Ovary (tissue), 7 donors: ENCODE measurements at regions not wholly inside any gene's neighbourhood (a gene's known extent, or its start where the extent isn't known, plus 50 kb on each side); places are given as distances from the start of the nearest gene placed in this dataset.

ENCODE experiments used
- DNase-seq, 5 donors: peaks; one replicate each; pipeline ENCODE4 v3.0.0-alpha.2; 2019 to 2020
- H3K27ac ChIP-seq, 2 donors: fragments of 200-600 bp; one replicate each; pipeline versions ENCODE4 v1.5.1 to v1.8.0; 2019 to 2022
- H3K27me3 ChIP-seq: fragments of 200-600 bp; one replicate; pipeline ENCODE4 v1.8.0; 2022
- H3K36me3 ChIP-seq: fragments of 200-600 bp; sonication (generic); one replicate; pipeline ENCODE4 v1.5.1; 2019
- H3K4me1 ChIP-seq: one replicate; pipeline ENCODE4 v1.8.1; 2013; ENCODE audit warnings: mild to moderate bottlenecking, moderate library complexity; ENCODE audit not compliant: insufficient read depth
- H3K4me3 ChIP-seq: fragments of 200-600 bp; sonication (generic); one replicate; pipeline ENCODE4 v1.5.1; 2017
- H3K9me3 ChIP-seq, 2 donors: fragments of 200-600 bp in 1 of 2; sonication (generic) in 1 of 2; one replicate each; pipeline versions ENCODE4 v1.5.1 to v1.8.1; 2013 to 2019; ENCODE audit warnings: mild to moderate bottlenecking in 1 of 2, moderate library complexity in 1 of 2
- CTCF ChIP-seq, 3 donors: fragments of 450-650 bp in 2 of 3; fragments of 200-600 bp in 1 of 3; IDR thresholded peaks; one replicate each; pipeline versions ENCODE4 v1.5.1 to v1.8.0; 2016 to 2022; ENCODE audit warnings: antibody characterized with exemption in 3 of 3, mild to moderate bottlenecking in 1 of 3
- EP300 ChIP-seq: sonication (generic); formaldehyde crosslinking; IDR thresholded peaks from one replicate; pipeline ENCODE4 v1.6.1; 2017; ENCODE audit warnings: antibody characterized with exemption
- POLR2A ChIP-seq: fragments of 450-650 bp; IDR thresholded peaks from one replicate; pipeline ENCODE4 v1.6.1; 2017; ENCODE audit warnings: antibody characterized with exemption, mild to moderate bottlenecking, moderate library complexity
- WGBS, 3 donors: extraction: QIAGEN DNeasy Blood & Tissue Kit in 1 of 3; methylation state at CpG; one replicate each; pipeline versions ENCODE4 v1.1.5 to v1.1.7; 2013 to 2017; 5-methylcytosine and 5-hydroxymethylcytosine counted together
- intact Hi-C, 4 donors: fragments of 100-400 bp; cut with DNase I; formaldehyde crosslinking; loops; one replicate each; pipeline versions ENCODE4 v1.11.0 to v1.15.1; 2022 to 2023
- donor health status: DM: no; HTN: no; CAD: no; lungs with moderate emphysema.
- donor health status: DM: no; HTN: no; CAD: no.
- donor health status: Bipolar disorder and iron deficiency.
- donor health status: DM: no; HTN: no; CAD: no.
- donor health status: DM: yes; HTN: yes; CAD: no.

GRCh38 chr2:35932276-35932963, 423.2 kb upstream of the CRIM1 start:
- TF ChIP-seq CTCF (IDR thresholded peaks at IDR 0.05) (no peak), EP300 (no peak), POLR2A (no peak)
- intact Hi-C loops = no loop called here
- no peak overlapping the region for H3K4me3 ChIP-seq
- no peak overlapping the region for H3K27ac ChIP-seq
- no peaks in the 10 kb centered on the region for H3K9me3 ChIP-seq
- DNase-seq = no peak
- WGBS, 3 donors = 74 to 76% (median 75%) methylated on average over 5 of the region's 5 CpGs
- H3K27me3 ChIP-seq = no peaks in the 10 kb centered on the region
- no peaks in the 10 kb centered on the region for H3K4me1 ChIP-seq
- H3K36me3 ChIP-seq = no peaks in the 10 kb centered on the region

- Histone ChIP-seq H3K27me3 (no peaks in the 10 kb centered on the region), H3K4me1 (no peaks in the 10 kb centered on the region), H3K4me3 (no peak overlapping the region), H3K27ac (no peak overlapping the region), H3K36me3 (no peaks in the 10 kb centered on the region), H3K9me3 (no peaks in the 10 kb centered on the region)
- no peak for DNase-seq
- TF ChIP-seq POLR2A (no peak), EP300 (no peak), CTCF (IDR thresholded peaks at IDR 0.05) (no peak)
- 87 to 93% (median 88%) methylated on average over 4 of the region's 4 CpGs for WGBS, 3 donors
- intact Hi-C loops = no loop called here
These were observed 424.0 kb upstream of the CRIM1 start for GRCh38 chr2:35931626-35932025.

GRCh38 chr2:35931115-35931514, 424.5 kb upstream of the CRIM1 start:
- intact Hi-C loops = no loop called here
- H3K4me1 ChIP-seq = no peaks in the 10 kb centered on the region
- no peak for DNase-seq
- no peaks in the 10 kb centered on the region for H3K36me3 ChIP-seq
- H3K27me3 ChIP-seq = no peaks in the 10 kb centered on the region
- WGBS, 3 donors = 67 to 84% (median 81%) methylated on average over 5 of the region's 5 CpGs
- H3K27ac ChIP-seq = no peak overlapping the region
- TF ChIP-seq EP300 (no peak), CTCF (IDR thresholded peaks at IDR 0.05) (no peak), POLR2A (no peak)
- no peak overlapping the region for H3K4me3 ChIP-seq
- H3K9me3 ChIP-seq = no peaks in the 10 kb centered on the region

GRCh38 chr2:35929551-35929950, 426.0 kb upstream of the CRIM1 start:
- Histone ChIP-seq H3K4me3 (no peak overlapping the region), H3K27ac (no peak overlapping the region), H3K9me3 (no peaks in the 10 kb centered on the region), H3K27me3 (no peaks in the 10 kb centered on the region), H3K4me1 (no peaks in the 10 kb centered on the region), H3K36me3 (no peaks in the 10 kb centered on the region)
- intact Hi-C loops = no loop called here
- no peak for DNase-seq
- TF ChIP-seq CTCF (IDR thresholded peaks at IDR 0.05) = no peak
- WGBS, 3 donors = 83 to 95% (median 88%) methylated on average over 2 of the region's 2 CpGs
